A673 (cell line): ENCODE measurements at regions not wholly inside any gene's neighbourhood (a gene's known extent, or its start where the extent isn't known, plus 50 kb on each side); places are given as distances from the start of the nearest gene placed in this dataset.

ENCODE experiments used
- BruUV-seq: library from RNA; stranded (reverse); fragments of 400-500 nt; replicated peaks from 2 replicates; lab custom pipeline; 2021; lab: Mats Ljungman, UMichigan
- CTCF ChIA-PET: fragments of 300-600 bp; sonication (Branson Sonifier 250); formaldehyde crosslinking; loops from one replicate; lab custom pipeline; 2022; ENCODE audit warnings: antibody characterized with exemption; lab: Charles Lee
- POLR2A ChIA-PET: fragments of 300-600 bp; sonication (Branson Sonifier 250); formaldehyde crosslinking; loops from one replicate; lab custom pipeline; 2022; ENCODE audit warnings: antibody characterized with exemption; ENCODE audit not compliant: low non-redundant PET; lab: Charles Lee
- DNase-seq: peaks from one replicate; pipeline ENCODE4 v3.0.0-alpha.2; 2015; ENCODE audit warnings: low spot score
- H3K27ac ChIP-seq: fragments of 200-600 bp; sonication (generic); 2 replicates; pipeline ENCODE4 v1.5.1; 2016; ENCODE audit warnings: mixed run types, low read depth, mild to moderate bottlenecking, mixed read lengths, antibody characterized with exemption, low read length; ENCODE audit not compliant: poor library complexity, severe bottlenecking
- H3K27me3 ChIP-seq: fragments of 200-600 bp; sonication (generic); replicated peaks from 2 replicates; pipeline ENCODE4 v1.6.1; 2017; ENCODE audit warnings: mixed run types, low read depth, mild to moderate bottlenecking, mixed read lengths, antibody characterized with exemption, low read length; ENCODE audit not compliant: insufficient read depth, poor library complexity
- H3K36me3 ChIP-seq: fragments of 200-600 bp; sonication (generic); 2 replicates; pipeline ENCODE4 v1.6.1; 2016; ENCODE audit warnings: mixed run types, mild to moderate bottlenecking, mixed read lengths, antibody characterized with exemption, low read length; ENCODE audit not compliant: insufficient read depth, poor library complexity, severe bottlenecking
- H3K4me1 ChIP-seq: fragments of 200-600 bp; sonication (generic); 2 replicates; pipeline ENCODE4 v1.6.1; 2017; ENCODE audit warnings: mixed run types, mild to moderate bottlenecking, mixed read lengths, antibody characterized with exemption, low read length; ENCODE audit not compliant: insufficient read depth, poor library complexity, severe bottlenecking
- H3K4me3 ChIP-seq: fragments of 200-600 bp; sonication (generic); 2 replicates; pipeline ENCODE4 v1.5.1; 2016; ENCODE audit warnings: low read depth, mixed run types, mild to moderate bottlenecking, mixed read lengths, low read length; ENCODE audit not compliant: poor library complexity, severe bottlenecking
- H3K9me3 ChIP-seq: fragments of 200-600 bp; sonication (generic); 2 replicates; pipeline ENCODE4 v1.6.1; 2016; ENCODE audit warnings: mixed run types, low read depth, mild to moderate bottlenecking, mixed read lengths, antibody characterized with exemption, low read length; ENCODE audit not compliant: poor library complexity, severe bottlenecking
- EZH2 ChIP-seq: fragments of 200-600 bp; sonication (generic); IDR thresholded peaks from 2 replicates; pipeline ENCODE4 v1.6.1; 2017; ENCODE audit warnings: borderline replicate concordance, low read depth, mild to moderate bottlenecking, mixed read lengths, antibody characterized with exemption, low read length; ENCODE audit not compliant: poor library complexity, severe bottlenecking
- intact Hi-C: fragments of 100-400 bp; cut with micrococcal nuclease; formaldehyde crosslinking; loops from one replicate; pipeline ENCODE4 v1.10.0; 2022; ENCODE audit not compliant: unreplicated experiment
- TF ChIP-seq, protein P1 (sequence below): fragments of 300-800, 200-600 bp; sonication (generic); conservative IDR thresholded peaks from 2 replicates; pipeline ENCODE4 v1.5.1; 2017; ENCODE audit warnings: low read depth, mild to moderate bottlenecking, antibody characterized with exemption, low read length, moderate library complexity, mixed read lengths

DNA sequence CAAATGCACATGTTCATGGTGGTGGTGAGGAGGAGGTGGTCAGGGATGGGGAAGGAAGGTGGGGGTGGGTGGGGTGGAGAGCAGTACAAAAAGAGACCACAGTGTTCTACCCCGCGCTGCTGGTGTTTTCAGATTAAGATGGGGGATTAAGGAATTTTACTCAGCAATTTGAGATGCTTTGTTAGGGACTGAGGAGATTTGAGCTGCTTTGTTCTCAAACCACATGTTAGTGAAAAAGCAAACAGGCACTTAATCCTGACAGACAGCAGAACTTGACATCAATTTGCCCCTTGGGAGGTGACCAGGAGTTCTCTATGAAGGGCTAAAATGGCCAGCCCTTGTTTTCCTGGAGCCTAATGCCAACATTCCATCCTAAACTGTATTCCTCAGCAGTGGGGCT lies 244.5 kb downstream of the MEIS1 start:
- H3K27me3 ChIP-seq = no peaks in the 10 kb centered on the region
- no peak for TF ChIP-seq EZH2
- TF ChIP-seq, protein P1, sequence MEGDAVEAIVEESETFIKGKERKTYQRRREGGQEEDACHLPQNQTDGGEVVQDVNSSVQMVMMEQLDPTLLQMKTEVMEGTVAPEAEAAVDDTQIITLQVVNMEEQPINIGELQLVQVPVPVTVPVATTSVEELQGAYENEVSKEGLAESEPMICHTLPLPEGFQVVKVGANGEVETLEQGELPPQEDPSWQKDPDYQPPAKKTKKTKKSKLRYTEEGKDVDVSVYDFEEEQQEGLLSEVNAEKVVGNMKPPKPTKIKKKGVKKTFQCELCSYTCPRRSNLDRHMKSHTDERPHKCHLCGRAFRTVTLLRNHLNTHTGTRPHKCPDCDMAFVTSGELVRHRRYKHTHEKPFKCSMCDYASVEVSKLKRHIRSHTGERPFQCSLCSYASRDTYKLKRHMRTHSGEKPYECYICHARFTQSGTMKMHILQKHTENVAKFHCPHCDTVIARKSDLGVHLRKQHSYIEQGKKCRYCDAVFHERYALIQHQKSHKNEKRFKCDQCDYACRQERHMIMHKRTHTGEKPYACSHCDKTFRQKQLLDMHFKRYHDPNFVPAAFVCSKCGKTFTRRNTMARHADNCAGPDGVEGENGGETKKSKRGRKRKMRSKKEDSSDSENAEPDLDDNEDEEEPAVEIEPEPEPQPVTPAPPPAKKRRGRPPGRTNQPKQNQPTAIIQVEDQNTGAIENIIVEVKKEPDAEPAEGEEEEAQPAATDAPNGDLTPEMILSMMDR = no peak
- intact Hi-C loops = no loop called here
- no peaks in the 10 kb centered on the region for H3K9me3 ChIP-seq
- H3K27ac ChIP-seq = no peak overlapping the region
- no peaks in the 10 kb centered on the region for H3K36me3 ChIP-seq
- DNase-seq = no peak
- no TSS peak for BruUV-seq
- ChIA-PET CTCF (no interaction called here), POLR2A (no interaction called here)
- no peak overlapping the region for H3K4me3 ChIP-seq
- H3K4me1 ChIP-seq = no peaks in the 10 kb centered on the region

DNA sequence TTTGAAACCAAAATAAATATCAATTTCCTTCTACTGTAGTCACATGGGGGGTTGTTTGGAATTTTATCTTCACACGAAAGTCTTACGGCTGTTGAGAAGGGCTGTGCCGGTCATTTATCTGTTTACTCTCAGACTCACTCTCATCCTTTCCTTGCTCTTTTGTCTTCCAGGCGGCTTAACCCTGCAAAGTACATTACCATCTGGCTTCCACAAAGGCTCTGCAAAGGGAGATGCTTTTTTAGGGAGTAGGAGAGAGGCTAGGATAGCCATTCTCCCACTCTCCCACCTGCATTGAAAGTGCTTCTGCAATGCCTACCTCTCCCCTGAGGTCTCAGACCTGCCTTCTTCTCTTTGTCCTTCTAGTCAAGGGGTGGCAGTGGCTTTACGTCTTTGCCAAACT lies 247.6 kb downstream of the MEIS1 start:
- no TSS peak for BruUV-seq
- CTCF ChIA-PET = no interaction called here
- Histone ChIP-seq H3K36me3 (no peaks in the 10 kb centered on the region), H3K9me3 (no peaks in the 10 kb centered on the region), H3K4me3 (no peak overlapping the region), H3K27ac (no peak overlapping the region), H3K27me3 (no peaks in the 10 kb centered on the region), H3K4me1 (peaks cover 7% of the 10 kb centered on the region)
- POLR2A ChIA-PET = no interaction called here
- TF ChIP-seq, protein P1 = no peak
- TF ChIP-seq EZH2 = no peak
- DNase-seq = no peak
- intact Hi-C loops = no loop called here

DNA sequence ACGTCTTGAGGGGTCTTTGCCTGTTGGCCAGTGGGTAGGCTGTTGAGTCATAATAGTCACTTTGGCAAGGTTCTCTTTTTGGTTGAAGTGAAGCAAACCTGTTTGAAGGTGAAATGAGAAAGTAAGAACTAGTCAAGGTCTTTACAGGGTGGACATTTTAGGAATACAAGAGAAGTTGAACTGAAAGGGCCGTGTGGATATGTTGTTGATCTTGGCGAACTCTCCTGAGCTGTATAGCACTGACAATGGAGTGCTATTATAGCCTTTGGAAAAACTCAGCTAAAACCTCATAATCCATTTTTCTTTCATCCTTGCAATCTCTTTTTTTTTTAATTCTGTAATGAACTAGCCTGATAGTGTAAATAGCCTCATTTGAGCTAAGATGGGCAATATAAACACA lies 248.1 kb downstream of the MEIS1 start:
- Histone ChIP-seq H3K9me3 (no peaks in the 10 kb centered on the region), H3K27ac (no peak overlapping the region), H3K4me1 (peaks cover 7% of the 10 kb centered on the region), H3K27me3 (no peaks in the 10 kb centered on the region), H3K36me3 (no peaks in the 10 kb centered on the region), H3K4me3 (no peak overlapping the region)
- ChIA-PET CTCF (no interaction called here), POLR2A (no interaction called here)
- intact Hi-C loops = no loop called here
- TF ChIP-seq EZH2 = no peak
- TF ChIP-seq, protein P1 = no peak
- no peak for DNase-seq
- BruUV-seq = no TSS peak
